ENCODE measurements at regions not wholly inside any gene's neighbourhood (a gene's known extent, or its start where the extent isn't known, plus 50 kb on each side); places are given as distances from the start of the nearest gene placed in this dataset.

GRCh38 chr2:235139956-235140800 lies 188.4 kb downstream of the SH3BP4 start:
- DNase-seq (ENCODE audit: low read depth in 2 of 3, low spot score in 2 of 3): no peak

DNA sequence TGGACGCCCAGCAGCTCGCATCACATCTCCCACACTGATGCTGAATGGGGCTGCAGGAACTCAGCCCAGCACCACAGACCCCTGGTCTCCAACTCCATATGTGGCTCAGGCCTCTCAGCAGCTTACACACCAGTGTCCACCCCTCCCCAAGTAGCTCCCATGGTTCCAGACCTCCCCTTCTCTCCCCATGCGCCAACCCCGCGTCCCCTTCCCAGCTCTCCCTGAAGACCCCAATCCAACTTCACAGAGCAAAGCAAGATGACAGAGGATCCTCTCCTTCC lies 188.9 kb downstream of the SH3BP4 start:
- DNase-seq (ENCODE audit: low read depth in 2 of 3, low spot score in 2 of 3): no peak

DNA sequence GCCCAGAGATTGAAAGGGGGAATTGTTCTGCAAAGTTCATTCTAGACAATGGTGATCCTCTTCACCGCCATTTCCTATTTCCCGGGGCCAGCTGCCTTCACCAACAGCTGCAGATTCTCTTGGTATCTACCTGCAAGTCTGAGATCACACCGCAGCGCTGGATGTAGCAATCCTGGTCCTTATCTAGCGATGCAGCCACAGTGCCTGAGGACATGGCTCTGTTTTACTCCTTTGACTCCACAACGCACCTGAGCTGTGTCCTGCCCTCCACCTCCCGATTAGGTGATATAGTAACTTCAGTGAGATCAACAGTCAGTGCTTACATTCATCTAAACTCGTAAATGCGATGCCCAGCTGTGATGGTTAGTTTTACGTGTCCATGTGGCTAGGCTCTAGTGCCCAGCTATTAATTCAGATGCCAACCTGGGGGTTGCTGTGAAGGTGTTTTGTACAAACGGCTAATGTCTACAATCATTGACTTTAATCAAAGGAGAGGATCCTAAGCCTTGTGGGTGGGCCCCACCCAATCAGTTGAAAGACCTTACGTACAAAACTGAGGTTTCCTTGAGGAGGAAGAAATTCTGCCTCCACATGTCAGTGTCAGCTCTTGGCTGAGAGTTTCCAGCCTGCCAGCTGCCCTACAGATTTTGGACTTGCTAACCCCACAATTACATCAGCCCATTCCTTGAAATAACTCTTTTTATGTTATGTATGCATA lies 189.8 kb downstream of the SH3BP4 start:
- no peak for DNase-seq (ENCODE audit: low read depth in 2 of 3, low spot score in 2 of 3)

GRCh38 chr2:235142601-235143000 lies 190.8 kb downstream of the SH3BP4 start:
- no peak for DNase-seq (ENCODE audit: low read depth in 2 of 3, low spot score in 2 of 3)

DNA sequence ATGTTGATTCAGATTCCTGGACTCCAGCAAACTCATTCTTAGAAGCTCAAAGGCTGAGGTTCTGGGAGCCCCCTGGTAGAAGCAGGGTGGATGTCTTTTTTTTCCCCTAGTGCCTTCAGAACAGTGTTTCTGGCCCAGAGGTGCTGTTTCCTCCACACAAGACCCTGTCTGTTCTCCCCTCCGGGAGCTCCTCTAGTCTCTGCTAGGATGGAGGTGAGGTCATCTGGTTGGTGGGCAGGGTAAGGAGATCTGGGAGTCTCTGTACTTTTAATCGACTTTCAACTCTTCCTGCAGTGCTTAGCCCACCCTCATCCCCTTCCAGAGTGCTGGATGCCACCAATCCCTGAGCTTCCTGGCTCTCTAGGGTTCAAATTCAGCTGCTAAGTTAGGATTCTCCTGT lies 192.0 kb downstream of the SH3BP4 start:
- DNase-seq (ENCODE audit: low read depth in 2 of 3, low spot score in 2 of 3): no peak

GRCh38 chr2:235144291-235144690 lies 192.5 kb downstream of the SH3BP4 start:
- DNase-seq (ENCODE audit: low read depth in 2 of 3, low spot score in 2 of 3): no peak

DNA sequence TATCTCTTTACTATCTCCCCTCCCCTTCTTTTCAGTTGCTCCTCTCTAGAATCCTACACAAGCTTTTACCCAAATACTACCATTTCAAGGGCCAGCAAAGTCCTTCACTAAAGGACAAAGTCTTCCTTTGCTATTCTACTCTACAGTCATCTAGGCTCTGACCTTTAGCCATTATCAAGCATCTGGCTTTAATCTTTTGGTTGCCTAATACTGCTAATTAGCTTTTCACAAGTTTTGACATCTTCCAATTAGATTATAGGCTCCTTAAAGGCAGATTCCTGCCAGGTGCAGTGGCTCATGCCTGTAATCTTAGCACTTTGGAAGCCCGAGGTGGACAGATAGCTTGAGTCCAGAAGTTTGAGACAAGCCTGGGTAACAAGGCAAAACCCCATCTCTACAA lies 194.4 kb downstream of the SH3BP4 start:
- DNase-seq (ENCODE audit: low read depth in 2 of 3, low spot score in 2 of 3): no peak

DNA sequence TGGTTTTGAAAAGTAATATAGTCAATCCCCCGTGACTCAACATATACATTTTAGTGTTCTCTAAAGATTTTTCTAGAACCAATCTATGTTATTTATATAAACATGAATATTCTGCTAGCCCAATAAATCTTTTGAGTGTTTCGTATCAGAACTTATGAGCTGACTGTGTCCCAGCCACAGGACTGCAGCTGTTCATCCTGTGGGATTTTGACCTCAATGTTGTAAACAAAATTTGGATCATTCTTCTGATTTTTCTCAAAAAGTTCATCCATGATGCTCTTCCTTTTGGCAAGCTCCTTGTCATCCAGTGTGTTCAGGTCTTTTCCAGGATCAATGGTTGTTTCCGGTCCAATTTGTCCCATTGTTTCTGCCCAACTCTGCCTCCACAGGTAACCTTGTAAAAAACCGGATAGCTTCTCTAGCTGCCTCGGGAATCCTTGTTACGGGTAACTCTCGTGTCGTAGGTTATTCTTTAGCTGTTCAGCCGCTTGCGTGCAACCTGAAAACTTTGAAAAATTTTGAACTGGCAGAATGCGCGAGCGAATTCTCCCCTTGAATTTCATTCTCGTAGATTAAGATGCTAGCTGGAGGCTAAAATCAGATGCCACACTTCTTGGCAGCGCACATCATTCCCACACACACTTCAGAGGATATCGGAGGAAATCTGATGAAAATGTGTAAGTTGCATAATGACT lies 195.2 kb downstream of the SH3BP4 start:
- no peak for DNase-seq (ENCODE audit: low read depth in 2 of 3, low spot score in 2 of 3)

GRCh38 chr2:235148201-235149170 lies 196.7 kb downstream of the SH3BP4 start:
- no peak for DNase-seq (ENCODE audit: low read depth in 2 of 3, low spot score in 2 of 3)

- no peak for DNase-seq (ENCODE audit: low read depth in 2 of 3, low spot score in 2 of 3)
Observed at GRCh38 chr2:235149240-235149659, 197.4 kb downstream of the SH3BP4 start.

GRCh38 chr2:235149736-235150135 lies 197.9 kb downstream of the SH3BP4 start:
- DNase-seq (ENCODE audit: low read depth in 2 of 3, low spot score in 2 of 3): no peak

DNA sequence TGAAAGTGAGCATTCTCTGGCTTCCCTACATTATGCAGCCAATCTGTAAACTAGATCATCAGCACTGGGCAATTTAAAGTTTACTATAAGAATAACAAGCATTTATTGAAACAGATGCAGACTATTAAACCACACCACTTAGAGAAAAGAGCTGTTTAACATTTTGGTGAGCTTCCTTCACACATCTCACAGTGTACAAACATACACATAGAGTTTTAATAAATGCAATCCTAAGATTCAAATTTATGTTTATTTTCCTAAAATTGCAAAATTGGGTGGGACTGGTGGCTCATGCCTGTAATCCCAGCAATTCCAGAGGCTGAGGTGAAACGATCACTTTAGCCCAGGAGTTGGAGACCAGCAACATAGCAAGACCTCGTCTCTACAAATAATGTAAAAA lies 199.3 kb downstream of the SH3BP4 start:
- DNase-seq (ENCODE audit: low read depth in 2 of 3, low spot score in 2 of 3): no peak

GRCh38 chr2:235155163-235155562 lies 203.3 kb downstream of the SH3BP4 start:
- no peak for DNase-seq (ENCODE audit: low read depth in 2 of 3, low spot score in 2 of 3)

GRCh38 chr2:235156055-235156454 lies 204.2 kb downstream of the SH3BP4 start:
- DNase-seq (ENCODE audit: low read depth in 2 of 3, low spot score in 2 of 3): no peak

GRCh38 chr2:235157746-235158482 lies 206.1 kb downstream of the SH3BP4 start:
- no peak for DNase-seq (ENCODE audit: low read depth in 2 of 3, low spot score in 2 of 3)

- no peak for DNase-seq (ENCODE audit: low read depth in 2 of 3, low spot score in 2 of 3)
Observed at GRCh38 chr2:235160281-235160810, 208.5 kb downstream of the SH3BP4 start.

DNA sequence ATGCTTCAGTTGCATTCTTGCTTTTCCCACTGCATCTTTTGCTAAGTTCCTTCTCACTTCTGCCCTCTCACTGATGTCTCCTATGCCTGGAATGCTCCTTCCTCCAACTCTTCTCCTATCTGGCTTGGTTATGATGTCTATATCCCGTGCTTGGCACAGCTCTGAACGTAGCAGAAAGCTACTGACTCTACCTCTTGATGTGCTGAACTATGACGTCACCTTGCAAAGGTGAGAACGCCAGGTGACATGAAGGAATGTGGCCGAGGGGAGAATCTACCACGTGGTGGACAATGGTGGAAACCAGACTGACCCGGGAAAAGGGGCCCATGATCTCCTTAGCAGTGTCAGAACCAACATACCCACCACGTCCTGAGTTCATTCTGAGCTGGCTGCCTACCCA lies 209.7 kb downstream of the SH3BP4 start:
- DNase-seq (ENCODE audit: low read depth in 2 of 3, low spot score in 2 of 3): no peak

- no peak for DNase-seq (ENCODE audit: low read depth in 2 of 3, low spot score in 2 of 3)
Observed at GRCh38 chr2:235162082-235162836, 210.4 kb downstream of the SH3BP4 start.

- no peak for DNase-seq (ENCODE audit: low read depth in 2 of 3, low spot score in 2 of 3)
Observed at GRCh38 chr2:235162837-235163197, 211.0 kb downstream of the SH3BP4 start.
